ENCODE measurements at regions not wholly inside any gene's neighbourhood (a gene's known extent, or its start where the extent isn't known, plus 50 kb on each side); places are given as distances from the start of the nearest gene placed in this dataset.

GRCh38 chr5:21071986-21072385, 1084.0 kb upstream of the CDH18 start:
- no peak for TF ChIP-seq CTCF (conservative IDR thresholded peaks at IDR 0.05; ENCODE audit: low read depth)
- ChIA-PET POLR2A (ENCODE audit: low non-redundant PET) (no interaction called here), CTCF (no interaction called here)
- no peak overlapping the region for H3K27ac ChIP-seq
- no peak for DNase-seq (ENCODE audit: low spot score)

DNA sequence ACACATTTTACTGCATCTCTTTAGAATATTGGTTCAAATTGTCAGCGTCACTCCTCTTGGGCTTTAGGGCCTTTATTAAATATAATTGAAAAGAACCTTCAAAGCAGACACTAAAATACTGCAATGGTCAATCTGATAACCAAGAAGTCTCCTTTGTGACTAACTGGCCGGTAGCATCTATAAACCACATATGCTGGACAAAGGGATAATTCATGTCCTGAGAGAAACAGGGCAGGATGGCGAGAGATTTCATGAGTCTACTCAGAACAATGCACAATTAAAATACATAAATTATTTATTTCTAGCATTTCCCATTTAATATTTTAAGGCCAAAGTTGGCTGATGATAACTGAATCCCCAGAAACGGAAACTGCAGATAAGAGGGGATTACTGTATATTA, 1083.4 kb upstream of the CDH18 start:
- CTCF ChIA-PET = no interaction called here
- no peak overlapping the region for H3K27ac ChIP-seq

DNA sequence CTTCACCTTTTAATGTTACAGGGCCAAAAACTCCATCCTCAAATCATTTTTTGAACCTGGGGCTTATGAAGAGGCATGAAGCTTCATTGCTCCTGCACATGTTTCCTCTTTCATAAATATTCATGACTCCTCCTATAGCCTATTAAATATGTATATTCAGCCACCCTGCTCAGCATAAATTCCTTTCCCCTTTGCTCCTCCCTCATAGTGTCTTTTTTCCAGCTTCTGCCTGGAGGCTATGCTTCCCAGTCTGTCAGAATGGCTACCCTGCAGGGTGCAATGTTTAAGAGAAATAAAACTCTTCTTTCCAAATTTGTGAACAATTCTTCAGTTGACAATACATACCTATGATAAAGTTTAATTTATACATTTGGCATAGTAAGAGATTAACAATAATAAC, 1082.9 kb upstream of the CDH18 start:
- CTCF ChIA-PET = no interaction called here
- POLR2A ChIA-PET (ENCODE audit: low non-redundant PET) = no interaction called here
- no peak for TF ChIP-seq CTCF (conservative IDR thresholded peaks at IDR 0.05; ENCODE audit: low read depth)
- DNase-seq (ENCODE audit: low spot score) = no peak
- no peak overlapping the region for H3K27ac ChIP-seq

More for the DNA sequence above, 1083.4 kb upstream of the CDH18 start:
- DNase-seq (ENCODE audit: low spot score) = no peak
- no peak for TF ChIP-seq CTCF (conservative IDR thresholded peaks at IDR 0.05; ENCODE audit: low read depth)
- POLR2A ChIA-PET (ENCODE audit: low non-redundant PET) = no interaction called here

DNA sequence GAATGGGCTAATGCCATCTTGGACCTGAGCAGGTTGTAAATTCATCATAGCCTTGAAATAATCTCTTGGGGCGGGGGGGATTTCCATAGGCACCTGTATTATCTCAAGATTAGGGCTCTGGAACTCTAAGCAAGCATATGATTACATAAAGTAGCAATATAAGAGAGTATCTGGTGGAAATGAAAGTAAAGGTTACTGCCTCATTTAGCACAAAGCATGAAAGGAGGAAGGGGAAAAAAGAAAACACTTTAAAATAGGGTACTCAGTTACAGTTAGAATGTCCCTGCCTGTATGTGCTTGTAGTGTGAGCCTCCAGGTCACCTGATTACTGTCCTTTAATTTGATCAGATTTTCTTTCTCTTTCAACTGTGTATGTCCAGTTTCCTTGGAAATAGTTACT, 1079.7 kb upstream of the CDH18 start:
- no peak for DNase-seq (ENCODE audit: low spot score)
- TF ChIP-seq CTCF (conservative IDR thresholded peaks at IDR 0.05; ENCODE audit: low read depth) = no peak
- ChIA-PET CTCF (no interaction called here), POLR2A (ENCODE audit: low non-redundant PET) (no interaction called here)
- H3K27ac ChIP-seq = no peak overlapping the region

GRCh38 chr5:21063146-21063545, 1075.1 kb upstream of the CDH18 start:
- no peak for DNase-seq (ENCODE audit: low spot score)
- no peak for TF ChIP-seq CTCF (conservative IDR thresholded peaks at IDR 0.05; ENCODE audit: low read depth)
- no peak overlapping the region for H3K27ac ChIP-seq
- ChIA-PET POLR2A (ENCODE audit: low non-redundant PET) (no interaction called here), CTCF (no interaction called here)

- TF ChIP-seq CTCF (conservative IDR thresholded peaks at IDR 0.05; ENCODE audit: low read depth) = no peak
- POLR2A ChIA-PET (ENCODE audit: low non-redundant PET) = no interaction called here
- no peak for DNase-seq (ENCODE audit: low spot score)
- CTCF ChIA-PET = interaction anchor here (0.8 kb wide), 1 partner anchor 11 kb away, joined by 4 read pairs; no protein-coding TSS in a partner anchor
- no peak overlapping the region for H3K27ac ChIP-seq
Measured at GRCh38 chr5:21058289-21058688, 1070.3 kb upstream of the CDH18 start.

- no peak for TF ChIP-seq CTCF (conservative IDR thresholded peaks at IDR 0.05; ENCODE audit: low read depth)
- no peak for DNase-seq (ENCODE audit: low spot score)
Measured at GRCh38 chr5:21051945-21052344, 1063.9 kb upstream of the CDH18 start.

More at GRCh38 chr5:21051945-21052344, 1063.9 kb upstream of the CDH18 start:
- CTCF ChIA-PET = interaction anchor here (0.7 kb wide), 1 partner anchor 10 kb away, joined by 3 read pairs; no protein-coding TSS in a partner anchor
- no peak overlapping the region for H3K27ac ChIP-seq
- POLR2A ChIA-PET (ENCODE audit: low non-redundant PET) = no interaction called here
